Ishikawa (cell line): ENCODE measurements at regions not wholly inside any gene's neighbourhood (a gene's known extent, or its start where the extent isn't known, plus 50 kb on each side); places are given as distances from the start of the nearest gene placed in this dataset.

Experiments used
- CEBPB ChIP-seq: IDR thresholded peaks from 2 replicates; pipeline ENCODE4 v1.6.1; 2012
- CREB1 ChIP-seq: IDR thresholded peaks from 2 replicates; pipeline ENCODE4 v1.6.1; 2012; ENCODE audit warnings: low read depth
- EGR1 ChIP-seq: IDR thresholded peaks from 2 replicates; pipeline ENCODE4 v1.6.1; 2012
- EP300 ChIP-seq: IDR thresholded peaks from 2 replicates; pipeline ENCODE4 v1.6.1; 2012; ENCODE audit warnings: borderline replicate concordance
- FOXM1 ChIP-seq: IDR thresholded peaks from 2 replicates; pipeline ENCODE4 v1.6.1; 2012; ENCODE audit warnings: low read depth, borderline replicate concordance
- NFIC ChIP-seq: IDR thresholded peaks from 2 replicates; pipeline ENCODE4 v1.6.1; 2012
- RAD21 ChIP-seq: IDR thresholded peaks from 2 replicates; pipeline ENCODE4 v1.6.1; 2012; ENCODE audit warnings: low read depth
- REST ChIP-seq: IDR thresholded peaks from 2 replicates; pipeline ENCODE4 v1.6.1; 2012; ENCODE audit warnings: low read depth, mild to moderate bottlenecking
- TAF1 ChIP-seq: IDR thresholded peaks from 2 replicates; pipeline ENCODE4 v1.6.1; 2012; ENCODE audit warnings: low read depth, mild to moderate bottlenecking
- TCF12 ChIP-seq: IDR thresholded peaks from 2 replicates; pipeline ENCODE4 v1.6.1; 2012; ENCODE audit warnings: low read depth
- TEAD4 ChIP-seq: IDR thresholded peaks from 2 replicates; pipeline ENCODE4 v1.6.1; 2012
- USF1 ChIP-seq: IDR thresholded peaks from 2 replicates; pipeline ENCODE4 v1.6.1; 2012
- YY1 ChIP-seq: IDR thresholded peaks from 2 replicates; pipeline ENCODE4 v1.6.1; 2012; ENCODE audit warnings: low read depth
- ZBTB7A ChIP-seq: IDR thresholded peaks from 2 replicates; pipeline ENCODE4 v1.6.1; 2012; ENCODE audit warnings: low read depth
- TF ChIP-seq, protein P1 (sequence below): IDR thresholded peaks from 2 replicates; pipeline ENCODE4 v1.6.1; 2012

DNA sequence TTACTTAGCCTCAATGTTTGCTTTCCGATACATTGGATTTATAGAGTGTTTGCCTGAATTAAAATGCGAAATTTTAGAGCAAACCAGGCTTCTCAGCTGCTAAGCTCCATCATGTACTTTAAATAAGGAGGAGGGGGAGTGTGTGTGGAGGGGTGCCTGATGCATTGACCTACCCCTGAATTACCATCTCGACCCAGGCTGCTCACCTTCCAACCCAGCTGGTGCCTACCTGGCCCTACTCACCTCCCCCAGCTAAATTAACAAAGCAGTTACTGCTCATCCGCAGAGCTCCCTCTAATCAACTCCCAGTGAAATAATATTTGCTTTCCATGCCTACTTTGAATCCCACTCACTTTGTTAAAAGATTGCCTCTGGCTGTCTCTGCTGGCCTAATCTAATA lies 544.5 kb downstream of the MAFB start:
- no peak for TF ChIP-seq REST
- TF ChIP-seq YY1, result no peak
- TF ChIP-seq NFIC, result no peak
- TF ChIP-seq, protein P1, sequence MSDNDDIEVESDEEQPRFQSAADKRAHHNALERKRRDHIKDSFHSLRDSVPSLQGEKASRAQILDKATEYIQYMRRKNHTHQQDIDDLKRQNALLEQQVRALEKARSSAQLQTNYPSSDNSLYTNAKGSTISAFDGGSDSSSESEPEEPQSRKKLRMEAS, result no peak
- no peak for TF ChIP-seq EGR1
- no peak for TF ChIP-seq CREB1
- no peak for TF ChIP-seq RAD21
- TF ChIP-seq TEAD4, result no peak
- TF ChIP-seq FOXM1, result no peak
- no peak for TF ChIP-seq TCF12
- no peak for TF ChIP-seq TAF1
- TF ChIP-seq ZBTB7A, result no peak
- TF ChIP-seq CEBPB, result no peak
- TF ChIP-seq USF1, result no peak
- TF ChIP-seq EP300, result no peak

DNA sequence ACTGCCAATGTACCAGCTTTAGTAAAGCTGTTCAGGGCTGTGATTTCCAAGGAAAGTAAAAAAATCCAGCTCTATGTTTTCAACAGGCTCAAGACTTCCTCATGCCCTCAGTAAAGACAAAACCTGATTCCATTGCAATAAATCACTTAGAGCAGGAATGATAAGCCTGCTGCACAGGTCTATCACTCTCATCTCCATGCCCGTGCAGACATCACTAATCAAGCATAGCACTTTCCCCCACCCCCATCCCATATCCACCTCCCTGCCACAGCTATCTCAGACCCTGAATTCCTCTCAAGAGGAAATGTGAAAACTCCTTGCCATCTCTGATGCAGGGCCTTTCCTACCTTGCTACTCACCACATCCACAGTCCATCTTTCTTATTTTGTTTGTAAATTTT lies 554.9 kb downstream of the MAFB start:
- TF ChIP-seq YY1, result no peak
- TF ChIP-seq, protein P1, result no peak
- no peak for TF ChIP-seq TAF1
- TF ChIP-seq TEAD4, result no peak
- TF ChIP-seq EP300, result no peak
- TF ChIP-seq RAD21, result no peak
- no peak for TF ChIP-seq CREB1
- no peak for TF ChIP-seq REST
- TF ChIP-seq USF1, result no peak
- no peak for TF ChIP-seq TCF12
- no peak for TF ChIP-seq FOXM1
- no peak for TF ChIP-seq ZBTB7A
- no peak for TF ChIP-seq NFIC
- no peak for TF ChIP-seq EGR1
- no peak for TF ChIP-seq CEBPB

DNA sequence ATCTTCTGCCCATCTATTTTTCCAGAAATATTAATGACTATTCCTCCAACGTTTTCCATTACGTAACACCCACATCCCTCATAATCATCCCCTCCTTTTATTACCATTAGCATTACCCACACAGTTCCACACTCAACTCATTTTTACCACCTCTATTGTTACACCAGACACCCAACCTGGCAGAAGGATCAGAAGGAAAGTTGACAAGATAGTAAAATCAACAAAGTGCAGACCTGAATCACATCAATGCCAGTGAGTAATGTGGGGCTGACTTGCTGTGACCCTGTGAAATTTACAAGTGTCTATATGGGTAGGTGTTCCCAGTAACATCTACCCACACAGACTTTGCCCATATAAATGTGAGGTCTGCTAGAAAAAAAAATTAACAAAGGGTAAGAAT lies 568.2 kb downstream of the MAFB start:
- TF ChIP-seq RAD21 (no peak), TAF1 (no peak), TEAD4 (no peak), CREB1 (no peak), NFIC (no peak), EP300 (no peak), YY1 (no peak), ZBTB7A (no peak)
- TF ChIP-seq, protein P1, result no peak

GRCh38 chr20:40111282-40111681 lies 577.8 kb downstream of the MAFB start:
- TF ChIP-seq USF1 (no peak), REST (no peak), YY1 (no peak)
